ENCODE measurements at regions not wholly inside any gene's neighbourhood (a gene's known extent, or its start where the extent isn't known, plus 50 kb on each side); places are given as distances from the start of the nearest gene placed in this dataset.

DNA sequence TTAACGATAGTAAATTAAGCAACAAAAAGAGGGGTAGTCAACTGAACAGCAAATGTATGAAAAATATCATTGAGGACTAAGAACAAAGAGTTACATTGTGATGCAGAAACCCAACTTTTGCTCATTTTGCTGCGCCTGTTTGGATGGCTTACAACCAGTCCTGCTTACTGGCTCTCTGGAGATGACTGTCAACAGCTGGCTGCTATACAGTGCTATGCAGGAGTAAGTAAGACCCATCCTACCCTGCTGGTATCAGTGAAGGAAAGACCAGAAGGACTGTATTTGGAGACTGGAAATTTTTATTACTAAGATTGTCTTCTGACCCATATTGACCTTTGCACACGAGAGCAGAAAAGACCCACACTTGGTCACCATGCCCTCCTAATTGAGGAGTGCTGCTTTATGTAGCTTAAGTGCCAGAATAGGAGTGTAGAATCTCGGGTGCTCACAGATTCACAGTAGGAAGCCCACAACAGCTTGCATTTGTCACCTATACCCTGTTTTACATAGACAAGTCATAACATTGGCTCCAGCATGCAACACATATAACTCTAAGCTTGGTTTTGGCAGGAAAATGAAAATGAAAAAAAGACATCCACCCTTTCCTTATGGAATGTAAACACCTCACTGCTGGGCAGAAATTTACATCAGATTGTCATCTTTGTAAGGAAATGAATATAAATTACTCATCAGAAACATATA is 1915.0 kb upstream of the CELF4 start:
- TF ChIP-seq, protein P1, sequence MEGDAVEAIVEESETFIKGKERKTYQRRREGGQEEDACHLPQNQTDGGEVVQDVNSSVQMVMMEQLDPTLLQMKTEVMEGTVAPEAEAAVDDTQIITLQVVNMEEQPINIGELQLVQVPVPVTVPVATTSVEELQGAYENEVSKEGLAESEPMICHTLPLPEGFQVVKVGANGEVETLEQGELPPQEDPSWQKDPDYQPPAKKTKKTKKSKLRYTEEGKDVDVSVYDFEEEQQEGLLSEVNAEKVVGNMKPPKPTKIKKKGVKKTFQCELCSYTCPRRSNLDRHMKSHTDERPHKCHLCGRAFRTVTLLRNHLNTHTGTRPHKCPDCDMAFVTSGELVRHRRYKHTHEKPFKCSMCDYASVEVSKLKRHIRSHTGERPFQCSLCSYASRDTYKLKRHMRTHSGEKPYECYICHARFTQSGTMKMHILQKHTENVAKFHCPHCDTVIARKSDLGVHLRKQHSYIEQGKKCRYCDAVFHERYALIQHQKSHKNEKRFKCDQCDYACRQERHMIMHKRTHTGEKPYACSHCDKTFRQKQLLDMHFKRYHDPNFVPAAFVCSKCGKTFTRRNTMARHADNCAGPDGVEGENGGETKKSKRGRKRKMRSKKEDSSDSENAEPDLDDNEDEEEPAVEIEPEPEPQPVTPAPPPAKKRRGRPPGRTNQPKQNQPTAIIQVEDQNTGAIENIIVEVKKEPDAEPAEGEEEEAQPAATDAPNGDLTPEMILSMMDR (IDR thresholded peaks at IDR 0.05; ENCODE audit: insufficient read depth, low read length, poor library complexity, severe bottlenecking) = no peak
- TF ChIP-seq EZH2phosphoT487 (conservative IDR thresholded peaks at IDR 0.05; ENCODE audit: low read length) = no peak

Data from SU-DHL-6 (cell line).